Karpas-422 (cell line): ENCODE measurements at regions not wholly inside any gene's neighbourhood (a gene's known extent, or its start where the extent isn't known, plus 50 kb on each side); places are given as distances from the start of the nearest gene placed in this dataset.

ENCODE experiments used
- DNase-seq: peaks from one replicate; pipeline ENCODE4 v3.0.0-alpha.2; 2015
- H2AFZ ChIP-seq: fragments of 200-600 bp; sonication (generic); 2 replicates; pipeline ENCODE4 v1.6.1; 2014; ENCODE audit warnings: antibody characterized with exemption, low read length, mixed read lengths
- H3K27ac ChIP-seq: fragments of 200-600 bp; sonication (generic); 2 replicates; pipeline ENCODE4 v1.5.1; 2014; ENCODE audit warnings: mild to moderate bottlenecking, low read length, moderate library complexity
- H3K27me3 ChIP-seq: fragments of 200-600 bp; sonication (generic); 2 replicates; pipeline ENCODE4 v1.6.1; 2014; ENCODE audit warnings: low read length, mixed read lengths
- H3K36me3 ChIP-seq: fragments of 200-600 bp; sonication (generic); 2 replicates; pipeline ENCODE4 v1.6.1; 2014; ENCODE audit warnings: low read length, mixed read lengths; ENCODE audit not compliant: insufficient read depth
- H3K4me1 ChIP-seq: fragments of 200-600 bp; sonication (generic); 2 replicates; pipeline ENCODE4 v1.6.1; 2014; ENCODE audit warnings: mild to moderate bottlenecking, low read length, mixed read lengths
- H3K4me2 ChIP-seq: fragments of 200-600 bp; sonication (generic); 2 replicates; pipeline ENCODE4 v1.6.1; 2014; ENCODE audit warnings: low read length, low read depth, mild to moderate bottlenecking; ENCODE audit not compliant: poor library complexity, severe bottlenecking
- H3K4me3 ChIP-seq: fragments of 200-600 bp; sonication (generic); 2 replicates; pipeline ENCODE4 v1.5.1; 2014; ENCODE audit warnings: mild to moderate bottlenecking, antibody characterized with exemption, low read length, mixed read lengths
- H3K79me2 ChIP-seq: fragments of 200-600 bp; sonication (generic); 2 replicates; pipeline ENCODE4 v1.6.1; 2014; ENCODE audit warnings: mild to moderate bottlenecking, low read length, mixed read lengths
- H3K9ac ChIP-seq: fragments of 200-600 bp; sonication (generic); 2 replicates; pipeline ENCODE4 v1.6.0; 2014; ENCODE audit warnings: low read length
- H3K9me2 ChIP-seq: fragments of 200-600 bp; sonication (generic), shearing (Covaris generic); replicated peaks from 2 replicates; pipeline ENCODE4 v1.6.0; 2014; ENCODE audit warnings: mild to moderate bottlenecking, low read length, moderate library complexity; ENCODE audit not compliant: insufficient read depth
- H3K9me3 ChIP-seq: fragments of 300-700, 200-600 bp; sonication (generic); 2 replicates; pipeline ENCODE4 v1.6.1; 2014; ENCODE audit warnings: low read length, mixed read lengths
- H4K20me1 ChIP-seq: fragments of 200-600 bp; sonication (generic); 2 replicates; pipeline ENCODE4 v1.6.1; 2014; ENCODE audit warnings: mild to moderate bottlenecking, antibody characterized with exemption, low read length, low read depth; ENCODE audit not compliant: insufficient read depth

- Histone ChIP-seq H3K9me3 (no peaks in the 10 kb centered on the region), H3K27ac (no peak overlapping the region), H2AFZ (no peak overlapping the region), H3K4me2 (no peak overlapping the region), H3K4me3 (no peak overlapping the region), H3K27me3 (no peaks in the 10 kb centered on the region), H3K79me2 (no peaks in the 10 kb centered on the region), H4K20me1 (no peaks in the 10 kb centered on the region), H3K9ac (no peak overlapping the region), H3K4me1 (no peaks in the 10 kb centered on the region), H3K36me3 (no peaks in the 10 kb centered on the region), H3K9me2 (no peaks in the 10 kb centered on the region; the same call in 1 of the 2 replicates)
- no peak for DNase-seq
These were observed 109.7 kb upstream of the CPEB2 start for GRCh38 chr4:14892563-14892962.

GRCh38 chr4:14893713-14894112, 108.6 kb upstream of the CPEB2 start:
- Histone ChIP-seq H2AFZ (no peak overlapping the region), H4K20me1 (no peaks in the 10 kb centered on the region), H3K4me1 (no peaks in the 10 kb centered on the region), H3K9me3 (no peaks in the 10 kb centered on the region), H3K27ac (no peak overlapping the region), H3K36me3 (no peaks in the 10 kb centered on the region), H3K4me3 (no peak overlapping the region), H3K4me2 (no peak overlapping the region), H3K27me3 (no peaks in the 10 kb centered on the region), H3K9me2 (no peaks in the 10 kb centered on the region; the same call in 1 of the 2 replicates), H3K9ac (no peak overlapping the region), H3K79me2 (no peaks in the 10 kb centered on the region)
- DNase-seq = no peak

- no peak for DNase-seq
- Histone ChIP-seq H3K9me3 (no peaks in the 10 kb centered on the region), H3K4me3 (no peak overlapping the region), H4K20me1 (no peaks in the 10 kb centered on the region), H3K9ac (no peak overlapping the region), H3K27me3 (no peaks in the 10 kb centered on the region), H3K9me2 (no peaks in the 10 kb centered on the region; the same call in 1 of the 2 replicates), H3K79me2 (no peaks in the 10 kb centered on the region), H3K36me3 (no peaks in the 10 kb centered on the region), H2AFZ (no peak overlapping the region), H3K27ac (no peak overlapping the region), H3K4me2 (no peak overlapping the region), H3K4me1 (no peaks in the 10 kb centered on the region)
These were observed 107.6 kb upstream of the CPEB2 start for GRCh38 chr4:14894392-14895292.

- H2AFZ ChIP-seq = no peak overlapping the region
- no peaks in the 10 kb centered on the region for H3K27me3 ChIP-seq
- no peaks in the 10 kb centered on the region for H3K36me3 ChIP-seq
- H3K9me3 ChIP-seq = no peaks in the 10 kb centered on the region
- H3K9ac ChIP-seq = no peak overlapping the region
- H3K27ac ChIP-seq = no peak overlapping the region
- H3K4me1 ChIP-seq = no peaks in the 10 kb centered on the region
- no peaks in the 10 kb centered on the region for H4K20me1 ChIP-seq
- no peak overlapping the region for H3K4me3 ChIP-seq
- H3K9me2 ChIP-seq = no peaks in the 10 kb centered on the region; the same call in 1 of the 2 replicates
- no peaks in the 10 kb centered on the region for H3K79me2 ChIP-seq
- DNase-seq = no peak
- H3K4me2 ChIP-seq = no peak overlapping the region
These were observed 105.6 kb upstream of the CPEB2 start for GRCh38 chr4:14896656-14897175.

GRCh38 chr4:14897217-14897616, 105.1 kb upstream of the CPEB2 start:
- DNase-seq = no peak
- Histone ChIP-seq H3K9ac (no peak overlapping the region), H3K4me3 (no peak overlapping the region), H4K20me1 (no peaks in the 10 kb centered on the region), H3K9me2 (no peaks in the 10 kb centered on the region; the same call in 1 of the 2 replicates), H3K4me1 (no peaks in the 10 kb centered on the region), H3K79me2 (no peaks in the 10 kb centered on the region), H3K9me3 (no peaks in the 10 kb centered on the region), H3K27me3 (no peaks in the 10 kb centered on the region), H3K4me2 (no peak overlapping the region), H3K27ac (no peak overlapping the region), H2AFZ (no peak overlapping the region), H3K36me3 (no peaks in the 10 kb centered on the region)

- H3K4me2 ChIP-seq = no peak overlapping the region
- no peaks in the 10 kb centered on the region for H3K36me3 ChIP-seq
- DNase-seq = no peak
- H3K9me2 ChIP-seq = no peaks in the 10 kb centered on the region
- no peaks in the 10 kb centered on the region for H3K27me3 ChIP-seq
- H4K20me1 ChIP-seq = no peaks in the 10 kb centered on the region
- H3K4me3 ChIP-seq = no peak overlapping the region
- no peaks in the 10 kb centered on the region for H3K79me2 ChIP-seq
- H3K9me3 ChIP-seq = no peaks in the 10 kb centered on the region
- no peak overlapping the region for H3K9ac ChIP-seq
- no peak overlapping the region for H3K27ac ChIP-seq
- no peak overlapping the region for H2AFZ ChIP-seq
- H3K4me1 ChIP-seq = no peaks in the 10 kb centered on the region
These were observed 103.3 kb upstream of the CPEB2 start for GRCh38 chr4:14898989-14899388.

- Histone ChIP-seq H3K79me2 (no peaks in the 10 kb centered on the region), H3K4me2 (no peak overlapping the region), H4K20me1 (no peaks in the 10 kb centered on the region), H3K27ac (no peak overlapping the region), H3K9ac (no peak overlapping the region), H3K9me3 (no peaks in the 10 kb centered on the region), H3K4me1 (no peaks in the 10 kb centered on the region), H3K4me3 (no peak overlapping the region), H2AFZ (no peak overlapping the region), H3K27me3 (no peaks in the 10 kb centered on the region), H3K36me3 (no peaks in the 10 kb centered on the region), H3K9me2 (0 out of 2 replicates have a peak, but pooled peaks cover 5% of the 10 kb centered on the region)
- DNase-seq = no peak
These were observed 99.9 kb upstream of the CPEB2 start for GRCh38 chr4:14902342-14902741.

- Histone ChIP-seq H3K4me2 (no peak overlapping the region), H3K36me3 (no peaks in the 10 kb centered on the region), H3K9ac (no peak overlapping the region), H3K27me3 (no peaks in the 10 kb centered on the region), H4K20me1 (no peaks in the 10 kb centered on the region), H3K79me2 (no peaks in the 10 kb centered on the region), H2AFZ (no peak overlapping the region), H3K9me2 (peaks cover 5% of the 10 kb centered on the region; the same call in 1 of the 2 replicates), H3K4me3 (no peak overlapping the region), H3K27ac (no peak overlapping the region), H3K4me1 (no peaks in the 10 kb centered on the region), H3K9me3 (no peaks in the 10 kb centered on the region)
- no peak for DNase-seq
These were observed 99.0 kb upstream of the CPEB2 start for GRCh38 chr4:14903321-14903720.
